ENCODE measurements at regions not wholly inside any gene's neighbourhood (a gene's known extent, or its start where the extent isn't known, plus 50 kb on each side); places are given as distances from the start of the nearest gene placed in this dataset.
A peak's percentile ranks its signal among the peaks of the same experiment; 100 is the strongest.

GRCh38 chr3:177290633-177291032 lies 93.4 kb upstream of the TBL1XR1 start:
- intact Hi-C loops (cut with micrococcal nuclease) = no loop called here
- no peaks in the 10 kb centered on the region for H3K27me3 ChIP-seq (ENCODE audit: low read depth)
- no peaks in the 10 kb centered on the region for H3K9me3 ChIP-seq (replicated peaks)
- H3K27ac ChIP-seq (replicated peaks) = no peak overlapping the region
- no peak for DNase-seq
- H3K4me1 ChIP-seq = peaks cover 39% of the 10 kb centered on the region
- H3K36me3 ChIP-seq = no peaks in the 10 kb centered on the region
- TF ChIP-seq, protein P1, sequence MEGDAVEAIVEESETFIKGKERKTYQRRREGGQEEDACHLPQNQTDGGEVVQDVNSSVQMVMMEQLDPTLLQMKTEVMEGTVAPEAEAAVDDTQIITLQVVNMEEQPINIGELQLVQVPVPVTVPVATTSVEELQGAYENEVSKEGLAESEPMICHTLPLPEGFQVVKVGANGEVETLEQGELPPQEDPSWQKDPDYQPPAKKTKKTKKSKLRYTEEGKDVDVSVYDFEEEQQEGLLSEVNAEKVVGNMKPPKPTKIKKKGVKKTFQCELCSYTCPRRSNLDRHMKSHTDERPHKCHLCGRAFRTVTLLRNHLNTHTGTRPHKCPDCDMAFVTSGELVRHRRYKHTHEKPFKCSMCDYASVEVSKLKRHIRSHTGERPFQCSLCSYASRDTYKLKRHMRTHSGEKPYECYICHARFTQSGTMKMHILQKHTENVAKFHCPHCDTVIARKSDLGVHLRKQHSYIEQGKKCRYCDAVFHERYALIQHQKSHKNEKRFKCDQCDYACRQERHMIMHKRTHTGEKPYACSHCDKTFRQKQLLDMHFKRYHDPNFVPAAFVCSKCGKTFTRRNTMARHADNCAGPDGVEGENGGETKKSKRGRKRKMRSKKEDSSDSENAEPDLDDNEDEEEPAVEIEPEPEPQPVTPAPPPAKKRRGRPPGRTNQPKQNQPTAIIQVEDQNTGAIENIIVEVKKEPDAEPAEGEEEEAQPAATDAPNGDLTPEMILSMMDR (IDR thresholded peaks at IDR 0.05; ENCODE audit: borderline replicate concordance) = no peak
- H3K4me3 ChIP-seq = no peak overlapping the region

- TF ChIP-seq, protein P1 (IDR thresholded peaks at IDR 0.05; ENCODE audit: borderline replicate concordance) = no peak
- H3K27ac ChIP-seq (replicated peaks) = peak overlapping the region; percentile 87
Observed at GRCh38 chr3:177294221-177294620, 96.9 kb upstream of the TBL1XR1 start.

GRCh38 chr3:177295116-177295515 lies 97.8 kb upstream of the TBL1XR1 start:
- H3K9me3 ChIP-seq (replicated peaks) = no peaks in the 10 kb centered on the region
- intact Hi-C loops (cut with micrococcal nuclease) = no loop called here
- H3K4me1 ChIP-seq = peaks cover 43% of the 10 kb centered on the region
- no peak for DNase-seq
- no peak overlapping the region for H3K4me3 ChIP-seq
- H3K36me3 ChIP-seq = no peaks in the 10 kb centered on the region
- no peaks in the 10 kb centered on the region for H3K27me3 ChIP-seq (ENCODE audit: low read depth)
- peak overlapping the region; percentile 87 for H3K27ac ChIP-seq (replicated peaks)
- TF ChIP-seq, protein P1 (IDR thresholded peaks at IDR 0.05; ENCODE audit: borderline replicate concordance) = no peak

More at GRCh38 chr3:177294221-177294620, 96.9 kb upstream of the TBL1XR1 start:
- H3K36me3 ChIP-seq = no peaks in the 10 kb centered on the region
- H3K27me3 ChIP-seq (ENCODE audit: low read depth) = no peaks in the 10 kb centered on the region
- peak; percentile 56 for DNase-seq
- H3K4me1 ChIP-seq = peaks cover 39% of the 10 kb centered on the region
- H3K9me3 ChIP-seq (replicated peaks) = no peaks in the 10 kb centered on the region
- intact Hi-C loops (cut with micrococcal nuclease) = no loop called here
- H3K4me3 ChIP-seq = no peak overlapping the region

DNA sequence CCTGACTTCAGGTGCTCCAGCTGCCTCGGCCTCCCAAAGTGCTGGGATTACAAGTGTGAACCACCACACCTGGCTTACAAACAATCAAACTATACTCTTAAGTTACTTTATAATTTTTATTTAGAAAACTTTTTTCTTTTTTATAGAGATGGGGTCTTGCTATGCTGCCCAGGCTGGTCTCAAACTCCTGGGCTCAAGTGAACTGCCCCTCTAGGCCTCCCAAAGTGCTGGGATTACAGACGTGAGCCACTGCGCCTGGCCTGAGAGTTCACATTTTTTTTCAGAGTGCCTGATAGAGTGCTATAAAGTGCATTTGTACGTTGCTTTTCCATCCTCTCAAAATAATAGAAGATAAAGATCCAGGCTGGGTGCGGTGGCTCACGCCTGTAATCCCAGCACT lies 102.0 kb upstream of the TBL1XR1 start:
- no peak for DNase-seq
- TF ChIP-seq, protein P1 (IDR thresholded peaks at IDR 0.05; ENCODE audit: borderline replicate concordance) = no peak
- no peaks in the 10 kb centered on the region for H3K9me3 ChIP-seq (replicated peaks)
- peaks cover 18% of the 10 kb centered on the region for H3K4me1 ChIP-seq
- no peaks in the 10 kb centered on the region for H3K36me3 ChIP-seq
- H3K27me3 ChIP-seq (ENCODE audit: low read depth) = no peaks in the 10 kb centered on the region
- intact Hi-C loops (cut with micrococcal nuclease) = no loop called here
- peak overlapping the region; percentile 63 for H3K27ac ChIP-seq (replicated peaks)
- H3K4me3 ChIP-seq = no peak overlapping the region

DNA sequence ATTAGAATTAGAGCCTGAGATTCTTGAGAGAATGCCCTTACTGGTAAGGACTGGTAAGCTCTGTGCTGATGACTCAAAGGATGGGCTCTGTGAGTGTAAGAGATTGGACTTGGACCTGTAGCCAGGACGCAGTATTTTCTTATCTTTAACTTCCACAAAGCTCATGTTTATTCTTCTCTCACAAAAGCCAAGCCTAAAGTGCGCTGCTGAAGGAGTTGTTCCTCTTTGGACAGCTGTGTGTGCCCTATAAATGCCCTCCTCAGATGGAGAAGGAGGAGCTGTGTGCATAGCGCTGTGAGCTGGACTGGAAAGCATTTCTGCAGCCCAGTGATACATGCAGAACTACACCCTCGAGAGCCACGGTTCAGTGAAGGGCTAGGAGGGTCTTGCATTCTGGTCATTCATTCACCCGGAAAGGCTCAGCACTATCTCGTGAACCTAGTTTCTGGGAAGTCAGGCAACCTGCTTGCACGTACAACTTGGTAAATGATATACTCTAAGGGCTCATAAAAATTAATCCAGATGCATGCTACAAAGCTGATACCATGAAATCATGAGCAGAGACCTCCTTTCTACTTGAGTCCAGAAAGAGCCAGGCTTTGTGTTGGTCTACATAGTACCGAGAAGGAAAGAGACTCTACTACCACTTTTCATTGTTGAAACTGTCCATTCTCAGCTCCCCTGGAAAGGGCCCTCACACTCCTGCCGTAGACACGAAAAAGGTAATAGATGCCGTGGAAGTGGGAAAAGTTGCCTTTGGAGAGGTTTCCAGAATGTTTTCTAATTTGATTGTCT lies 103.0 kb upstream of the TBL1XR1 start:
- peak overlapping the region; percentile 63 for H3K27ac ChIP-seq (replicated peaks)
- H3K9me3 ChIP-seq (replicated peaks) = no peaks in the 10 kb centered on the region
- no peaks in the 10 kb centered on the region for H3K36me3 ChIP-seq
- no peak for DNase-seq
- no peaks in the 10 kb centered on the region for H3K27me3 ChIP-seq (ENCODE audit: low read depth)
- TF ChIP-seq, protein P1 (IDR thresholded peaks at IDR 0.05; ENCODE audit: borderline replicate concordance) = no peak
- peak overlapping the region; percentile 15 for H3K4me3 ChIP-seq
- H3K4me1 ChIP-seq = peaks cover 12% of the 10 kb centered on the region
- intact Hi-C loops (cut with micrococcal nuclease) = no loop called here

Measured in left ventricle myocardium inferior (tissue), 1 donor.